GM23248 (cell line): ENCODE measurements at regions not wholly inside any gene's neighbourhood (a gene's known extent, or its start where the extent isn't known, plus 50 kb on each side); places are given as distances from the start of the nearest gene placed in this dataset.

Experiments
- DNase-seq: peaks from one replicate; pipeline ENCODE4 v3.0.0-alpha.2; 2015
- H2AFZ ChIP-seq: fragments of 200-600 bp; sonication (generic); 2 replicates; pipeline ENCODE4 v1.6.1; 2016; ENCODE audit warnings: antibody characterized with exemption
- H3F3A ChIP-seq: fragments of 200-600 bp; sonication (generic); 2 replicates; pipeline ENCODE4 v1.6.1; 2016; ENCODE audit warnings: mild to moderate bottlenecking, antibody characterized with exemption, mixed run types; ENCODE audit not compliant: insufficient read depth
- H3K27ac ChIP-seq: fragments of 200-600 bp; sonication (generic); 2 replicates; pipeline ENCODE4 v1.5.1; 2016; ENCODE audit warnings: mild to moderate bottlenecking
- H3K27me3 ChIP-seq: fragments of 200-600 bp; sonication (generic); replicated peaks from 2 replicates; pipeline ENCODE4 v1.6.1; 2016; ENCODE audit warnings: mild to moderate bottlenecking; ENCODE audit not compliant: insufficient read depth
- H3K36me3 ChIP-seq: fragments of 200-600 bp; sonication (generic); 2 replicates; pipeline ENCODE4 v1.6.1; 2016; ENCODE audit warnings: low read depth, mild to moderate bottlenecking
- H3K4me1 ChIP-seq: fragments of 200-600 bp; sonication (generic); 2 replicates; pipeline ENCODE4 v1.6.1; 2016; ENCODE audit warnings: mild to moderate bottlenecking; ENCODE audit not compliant: insufficient read depth
- H3K4me2 ChIP-seq: fragments of 200-600 bp; sonication (generic); one replicate; pipeline ENCODE4 v1.6.1; 2016; ENCODE audit warnings: mild to moderate bottlenecking; ENCODE audit not compliant: unreplicated experiment
- H3K4me3 ChIP-seq: fragments of 200-600 bp; sonication (generic); 2 replicates; pipeline ENCODE4 v1.5.1; 2016; ENCODE audit warnings: mild to moderate bottlenecking
- H3K79me2 ChIP-seq: fragments of 200-600 bp; sonication (generic); 2 replicates; pipeline ENCODE4 v1.6.1; 2016; ENCODE audit warnings: mild to moderate bottlenecking; ENCODE audit not compliant: insufficient read depth
- H3K9ac ChIP-seq: fragments of 200-600 bp; sonication (generic); 2 replicates; pipeline ENCODE4 v1.6.1; 2016; ENCODE audit warnings: mild to moderate bottlenecking
- H3K9me2 ChIP-seq: fragments of 200-600 bp; sonication (generic); 2 replicates; pipeline ENCODE4 v1.6.1; 2016; ENCODE audit warnings: mixed run types, mild to moderate bottlenecking, moderate library complexity; ENCODE audit not compliant: insufficient read depth
- H3K9me3 ChIP-seq: fragments of 200-600 bp; sonication (generic); one replicate; pipeline ENCODE4 v1.6.1; 2017; ENCODE audit warnings: low read depth
- H4K20me1 ChIP-seq: fragments of 200-600 bp; sonication (generic); 2 replicates; pipeline ENCODE4 v1.6.0; 2016; ENCODE audit not compliant: insufficient read depth
- EZH2 ChIP-seq: fragments of 200-600 bp; sonication (generic); IDR thresholded peaks from 2 replicates; pipeline ENCODE4 v1.6.1; 2018; ENCODE audit warnings: antibody characterized with exemption, mild to moderate bottlenecking; ENCODE audit not compliant: insufficient read depth, poor library complexity, severe bottlenecking
- EZH2phosphoT487 ChIP-seq: fragments of 200-600 bp; sonication (generic); IDR thresholded peaks from 2 replicates; pipeline ENCODE4 v1.6.1; 2018; ENCODE audit warnings: antibody characterized with exemption, moderate library complexity, mild to moderate bottlenecking, low read depth; ENCODE audit not compliant: insufficient read depth
- WGBS, 2 experiments: methylation state at CpG; one replicate each; pipeline ENCODE4 v1.1.6; 2015 to 2017; ENCODE audit warnings: low lambda C conversion rate in 2 of 2, low coverage in 1 of 2; ENCODE audit errors: missing lambda C conversion rate in 2 of 2; 5-methylcytosine and 5-hydroxymethylcytosine counted together
- in situ Hi-C: fragments of 300-500 bp; cut with MboI; formaldehyde crosslinking; loops from 2 replicates; pipeline ENCODE4 v1.15.0; 2020

DNA sequence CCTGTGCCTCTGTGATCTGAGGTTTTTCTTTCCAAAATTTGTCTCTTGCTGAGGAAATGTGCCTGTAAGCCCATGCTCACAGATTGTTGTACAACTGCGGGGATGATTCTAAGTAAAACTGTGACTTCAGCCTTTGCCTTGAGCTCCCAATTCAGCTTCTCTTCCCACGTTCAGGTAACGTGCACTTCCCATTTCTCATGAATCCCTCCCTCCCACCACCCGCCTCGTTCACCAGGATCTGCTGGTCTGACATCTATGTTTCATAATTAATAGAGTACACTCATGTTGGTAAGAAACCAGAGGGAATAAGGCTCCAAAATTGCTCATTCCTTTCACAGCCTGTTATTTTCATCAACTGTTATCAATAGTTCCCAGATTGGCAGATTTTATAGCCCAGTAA lies 332.6 kb upstream of the TPK1 start:
- Histone ChIP-seq H4K20me1 (no peaks in the 10 kb centered on the region), H3K4me2 (no peak overlapping the region), H3F3A (no peaks in the 10 kb centered on the region), H3K27ac (no peak overlapping the region), H3K9me2 (no peaks in the 10 kb centered on the region), H3K36me3 (no peaks in the 10 kb centered on the region), H3K4me1 (no peaks in the 10 kb centered on the region), H3K9ac (no peak overlapping the region), H2AFZ (no peak overlapping the region), H3K9me3 (no peaks in the 10 kb centered on the region), H3K79me2 (no peaks in the 10 kb centered on the region), H3K4me3 (no peak overlapping the region), H3K27me3 (no peaks in the 10 kb centered on the region)
- TF ChIP-seq EZH2 (no peak), EZH2phosphoT487 (no peak)
- WGBS, 2 experiments: 16 to 22% methylated on average over 5 of the region's 5 CpGs
- in situ Hi-C loops: no loop called here
- no peak for DNase-seq

DNA sequence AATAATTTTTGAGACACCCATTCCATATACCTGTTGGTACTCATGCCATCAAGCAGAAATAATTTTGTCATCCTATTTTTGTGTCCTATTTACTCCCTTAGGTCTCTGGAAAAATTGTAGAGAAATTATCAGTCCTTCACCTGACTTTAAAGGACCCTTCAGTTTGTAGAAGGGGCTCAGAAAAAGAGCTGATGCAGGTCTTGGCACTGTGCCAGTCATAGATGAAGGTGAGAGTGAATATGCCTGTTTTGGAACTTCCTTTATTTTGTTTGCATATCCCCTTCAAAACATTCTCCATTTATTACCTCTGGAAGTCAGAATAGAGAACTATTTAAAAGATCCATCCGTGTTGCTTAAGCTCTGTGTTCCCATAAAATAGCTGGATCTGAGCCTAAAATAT lies 321.0 kb upstream of the TPK1 start:
- Histone ChIP-seq H2AFZ (no peak overlapping the region), H3K36me3 (no peaks in the 10 kb centered on the region), H3K9me2 (no peaks in the 10 kb centered on the region), H3K4me2 (no peak overlapping the region), H3K9ac (no peak overlapping the region), H3F3A (no peaks in the 10 kb centered on the region), H3K79me2 (no peaks in the 10 kb centered on the region), H3K27me3 (no peaks in the 10 kb centered on the region), H3K4me1 (no peaks in the 10 kb centered on the region), H3K4me3 (no peak overlapping the region), H4K20me1 (no peaks in the 10 kb centered on the region), H3K9me3 (no peaks in the 10 kb centered on the region), H3K27ac (no peak overlapping the region)
- in situ Hi-C loops: no loop called here
- 32 to 33% methylated on average over 1 of the region's 1 CpG for WGBS, 2 experiments
- no peak for TF ChIP-seq EZH2phosphoT487
- TF ChIP-seq EZH2: no peak
- DNase-seq: no peak

DNA sequence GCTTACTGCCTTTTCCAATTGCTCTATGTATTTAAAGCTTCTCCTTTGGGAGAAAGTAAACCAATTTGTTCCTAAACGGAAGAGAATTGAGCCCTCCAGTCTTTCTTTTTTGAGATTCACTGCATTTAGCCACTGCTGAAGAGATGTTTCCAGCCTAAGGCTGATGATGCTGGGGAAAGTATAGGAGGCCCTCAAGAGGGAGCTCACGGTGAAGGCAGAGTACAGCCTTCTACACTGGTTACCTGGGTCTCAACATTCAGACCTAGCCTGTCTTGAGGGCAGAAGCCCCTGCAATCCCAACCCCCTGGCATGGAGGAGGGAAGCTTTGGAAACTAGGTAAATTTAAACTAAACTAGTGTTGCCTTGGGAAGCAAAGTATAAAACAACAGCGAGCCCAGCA lies 316.7 kb upstream of the TPK1 start:
- TF ChIP-seq EZH2phosphoT487 (no peak), EZH2 (no peak)
- no peaks in the 10 kb centered on the region for H3K36me3 ChIP-seq
- no peak overlapping the region for H3K4me3 ChIP-seq
- no peak overlapping the region for H3K27ac ChIP-seq
- H2AFZ ChIP-seq: no peak overlapping the region
- H3K9me3 ChIP-seq: no peaks in the 10 kb centered on the region
- H3F3A ChIP-seq: no peaks in the 10 kb centered on the region
- H3K9ac ChIP-seq: no peak overlapping the region
- no peaks in the 10 kb centered on the region for H3K27me3 ChIP-seq
- no peaks in the 10 kb centered on the region for H3K9me2 ChIP-seq
- in situ Hi-C loops: no loop called here
- no peaks in the 10 kb centered on the region; the same call in 1 of the 2 replicates for H4K20me1 ChIP-seq
- DNase-seq: no peak
- 5 to 7% methylated on average over 3 of the region's 3 CpGs for WGBS, 2 experiments
- no peaks in the 10 kb centered on the region for H3K4me1 ChIP-seq
- no peaks in the 10 kb centered on the region for H3K79me2 ChIP-seq
- no peak overlapping the region for H3K4me2 ChIP-seq

DNA sequence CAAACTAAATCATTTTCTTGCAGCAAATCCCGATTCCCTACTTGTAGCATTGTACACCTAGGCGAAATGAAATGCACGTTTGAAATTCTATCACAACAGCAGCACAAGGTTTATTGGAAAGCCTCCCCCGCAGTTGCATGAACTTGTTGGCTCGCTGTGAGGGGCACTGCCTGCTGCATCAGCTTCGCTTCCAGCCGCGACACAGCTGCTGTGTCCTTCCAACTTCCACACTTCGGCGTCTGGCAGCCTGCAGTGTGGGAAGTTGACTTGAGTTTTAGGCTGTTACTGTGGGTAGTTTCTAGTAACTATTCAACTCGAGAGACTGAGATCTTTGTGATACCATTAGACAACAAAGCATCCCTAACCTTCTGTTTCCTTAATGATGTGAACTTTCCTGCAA lies 315.8 kb upstream of the TPK1 start:
- H3K27ac ChIP-seq: no peak overlapping the region
- in situ Hi-C loops: no loop called here
- H3K9me2 ChIP-seq: no peaks in the 10 kb centered on the region
- no peak overlapping the region for H2AFZ ChIP-seq
- H3K4me1 ChIP-seq: no peaks in the 10 kb centered on the region
- no peak overlapping the region for H3K4me3 ChIP-seq
- no peak overlapping the region for H3K9ac ChIP-seq
- no peaks in the 10 kb centered on the region for H3F3A ChIP-seq
- 1 to 2% methylated on average over 11 of the region's 11 CpGs for WGBS, 2 experiments
- H3K9me3 ChIP-seq: no peaks in the 10 kb centered on the region
- DNase-seq: no peak
- no peaks in the 10 kb centered on the region for H3K27me3 ChIP-seq
- no peak overlapping the region for H3K4me2 ChIP-seq
- H3K79me2 ChIP-seq: no peaks in the 10 kb centered on the region
- no peaks in the 10 kb centered on the region for H3K36me3 ChIP-seq
- TF ChIP-seq EZH2phosphoT487 (no peak), EZH2 (no peak)
- no peaks in the 10 kb centered on the region; the same call in 1 of the 2 replicates for H4K20me1 ChIP-seq

DNA sequence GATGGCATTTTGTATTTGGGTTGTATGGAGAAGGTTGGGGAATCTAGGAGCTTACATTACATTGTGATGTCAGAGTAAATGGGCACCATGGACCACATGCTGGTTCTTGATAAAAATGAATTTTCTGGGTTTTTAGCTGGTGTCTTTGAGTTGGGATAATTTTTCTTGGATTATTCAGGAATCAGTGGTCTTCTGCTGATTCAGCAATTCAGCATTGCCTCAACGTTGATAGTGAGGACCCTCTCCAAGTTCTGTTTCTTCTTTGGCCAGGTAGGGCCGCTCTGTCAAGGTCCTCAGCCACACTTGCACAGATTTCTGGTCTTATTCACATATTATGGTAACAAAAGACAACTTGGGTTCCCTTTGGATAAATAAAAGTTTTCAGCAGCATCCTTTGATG lies 312.0 kb upstream of the TPK1 start:
- Histone ChIP-seq H3F3A (no peaks in the 10 kb centered on the region), H3K9me3 (no peaks in the 10 kb centered on the region), H3K9ac (no peak overlapping the region), H3K79me2 (no peaks in the 10 kb centered on the region), H3K4me1 (no peaks in the 10 kb centered on the region), H3K27me3 (no peaks in the 10 kb centered on the region), H3K9me2 (no peaks in the 10 kb centered on the region), H2AFZ (no peak overlapping the region), H3K27ac (no peak overlapping the region), H3K4me3 (no peak overlapping the region), H3K36me3 (no peaks in the 10 kb centered on the region), H3K4me2 (no peak overlapping the region), H4K20me1 (no peaks in the 10 kb centered on the region; the same call in 1 of the 2 replicates)
- DNase-seq: no peak
- in situ Hi-C loops: no loop called here
- no peak for TF ChIP-seq EZH2
- no peak for TF ChIP-seq EZH2phosphoT487
- 3 to 6% methylated on average over 2 of the region's 2 CpGs for WGBS, 2 experiments
